GM23338 (cell line): ENCODE measurements at regions not wholly inside any gene's neighbourhood (a gene's known extent, or its start where the extent isn't known, plus 50 kb on each side); places are given as distances from the start of the nearest gene placed in this dataset.

Experiments used
- ATAC-seq: fragments of 200-7000 bp; cut with Tn5 transposase; 3 replicates; pipeline ENCODE4 v1.9.1; 2020
- DNase-seq: peaks from one replicate; pipeline ENCODE4 v3.0.0-alpha.2; 2015; ENCODE audit warnings: low spot score
- H2AFZ ChIP-seq: fragments of 200-600 bp; sonication (generic); 2 replicates; pipeline ENCODE4 v1.8.0; 2016; ENCODE audit warnings: antibody characterized with exemption, mild to moderate bottlenecking, moderate library complexity
- H3F3A ChIP-seq: fragments of 200-600 bp; sonication (generic); replicated peaks from 2 replicates; pipeline ENCODE4 v1.8.0; 2017; ENCODE audit warnings: antibody characterized with exemption, mixed run types, low read depth
- H3K27ac ChIP-seq: fragments of 200-600 bp; sonication (generic); 2 replicates; pipeline ENCODE4 v1.6.1; 2016; ENCODE audit warnings: low read depth
- H3K27me3 ChIP-seq: fragments of 200-600 bp; sonication (generic); 2 replicates; pipeline ENCODE4 v1.8.0; 2016; ENCODE audit warnings: mild to moderate bottlenecking, mixed run types, moderate library complexity; ENCODE audit not compliant: insufficient read depth
- H3K36me3 ChIP-seq: fragments of 200-600 bp; sonication (generic); 2 replicates; pipeline ENCODE4 v1.8.0; 2016; ENCODE audit warnings: mild to moderate bottlenecking; ENCODE audit not compliant: insufficient read depth
- H3K4me1 ChIP-seq: fragments of 200-600 bp; sonication (generic); 2 replicates; pipeline ENCODE4 v1.8.0; 2016; ENCODE audit warnings: mild to moderate bottlenecking, moderate library complexity; ENCODE audit not compliant: insufficient read depth
- H3K4me2 ChIP-seq: fragments of 200-600 bp; sonication (generic); 2 replicates; pipeline ENCODE4 v1.7.1; 2017; ENCODE audit warnings: mixed run types
- H3K4me3 ChIP-seq: fragments of 200-600 bp; sonication (generic); 2 replicates; pipeline ENCODE4 v1.6.1; 2016; ENCODE audit warnings: mixed run types
- H3K79me2 ChIP-seq: fragments of 200-600 bp; sonication (generic); replicated peaks from 2 replicates; pipeline ENCODE4 v1.8.0; 2017; ENCODE audit warnings: mild to moderate bottlenecking; ENCODE audit not compliant: insufficient read depth
- H3K9me2 ChIP-seq: fragments of 200-600 bp; sonication (generic); 2 replicates; pipeline ENCODE4 v1.8.0; 2017; ENCODE audit not compliant: insufficient read depth
- H4K20me1 ChIP-seq: fragments of 200-600 bp; sonication (generic); replicated peaks from 2 replicates; pipeline ENCODE4 v1.8.0; 2017; ENCODE audit warnings: mild to moderate bottlenecking; ENCODE audit not compliant: insufficient read depth
- H3K27ac Mint-ChIP-seq: 2 replicates; pipeline ENCODE4 v1.8.0; 2020; ENCODE audit warnings: inconsistent platforms, mild to moderate bottlenecking, moderate library complexity, mixed read lengths
- H3K27me3 Mint-ChIP-seq: 3 replicates; pipeline ENCODE4 v1.8.0; 2022; ENCODE audit warnings: low read depth, mild to moderate bottlenecking, moderate library complexity, mixed read lengths, inconsistent platforms; ENCODE audit not compliant: insufficient read depth, poor library complexity
- H3K36me3 Mint-ChIP-seq: 3 replicates; pipeline ENCODE4 v1.8.0; 2021; ENCODE audit warnings: low read depth, mild to moderate bottlenecking, inconsistent platforms, moderate library complexity, mixed read lengths
- H3K4me1 Mint-ChIP-seq: 3 replicates; pipeline ENCODE4 v1.8.0; 2020; ENCODE audit warnings: mild to moderate bottlenecking, inconsistent platforms, mixed read lengths
- H3K4me3 Mint-ChIP-seq: 3 replicates; pipeline ENCODE4 v1.8.0; 2021; ENCODE audit warnings: moderate library complexity, mild to moderate bottlenecking, inconsistent platforms, mixed read lengths
- H3K9me3 Mint-ChIP-seq: 3 replicates; pipeline ENCODE4 v1.8.0; 2020; ENCODE audit warnings: moderate library complexity, mild to moderate bottlenecking, inconsistent platforms, mixed read lengths
- EZH2 ChIP-seq: fragments of 200-600 bp; sonication (generic); IDR thresholded peaks from one replicate; pipeline ENCODE4 v1.8.0; 2017; ENCODE audit warnings: antibody characterized with exemption, mild to moderate bottlenecking, low read depth; ENCODE audit not compliant: unreplicated experiment
- EZH2phosphoT487 ChIP-seq: fragments of 200-600 bp; sonication (generic); IDR thresholded peaks from one replicate; pipeline ENCODE4 v1.8.1; 2018; ENCODE audit warnings: antibody characterized with exemption; ENCODE audit not compliant: unreplicated experiment
- JUNB ChIP-seq: IDR thresholded peaks from one replicate; pipeline ENCODE4 v1.6.1; 2016; ENCODE audit warnings: antibody characterized with exemption; ENCODE audit not compliant: unreplicated experiment
- POLR2AphosphoS5 ChIP-seq: IDR thresholded peaks from 2 replicates; pipeline ENCODE4 v1.6.1; 2016; ENCODE audit warnings: antibody characterized with exemption, low read depth
- ZNF114 ChIP-seq: fragments of 250-450 bp; sonication (Bioruptor Pico); IDR thresholded peaks from 2 replicates; pipeline ENCODE4 v1.5.0; 2020; ENCODE audit warnings: mild to moderate bottlenecking, moderate library complexity
- ZNF331 ChIP-seq: fragments of 250-450 bp; sonication (Bioruptor Pico); IDR thresholded peaks from 2 replicates; pipeline ENCODE4 v1.5.0; 2020; ENCODE audit warnings: low read depth, mild to moderate bottlenecking, moderate library complexity
- ZNF462 ChIP-seq: fragments of 250-450 bp; sonication (Bioruptor Pico); IDR thresholded peaks from 2 replicates; pipeline ENCODE4 v1.5.0; 2020; ENCODE audit warnings: mild to moderate bottlenecking, moderate library complexity
- TF ChIP-seq, protein P1 (sequence below): IDR thresholded peaks from one replicate; pipeline ENCODE4 v1.6.1; 2018; ENCODE audit warnings: antibody characterized with exemption; ENCODE audit not compliant: unreplicated experiment

DNA sequence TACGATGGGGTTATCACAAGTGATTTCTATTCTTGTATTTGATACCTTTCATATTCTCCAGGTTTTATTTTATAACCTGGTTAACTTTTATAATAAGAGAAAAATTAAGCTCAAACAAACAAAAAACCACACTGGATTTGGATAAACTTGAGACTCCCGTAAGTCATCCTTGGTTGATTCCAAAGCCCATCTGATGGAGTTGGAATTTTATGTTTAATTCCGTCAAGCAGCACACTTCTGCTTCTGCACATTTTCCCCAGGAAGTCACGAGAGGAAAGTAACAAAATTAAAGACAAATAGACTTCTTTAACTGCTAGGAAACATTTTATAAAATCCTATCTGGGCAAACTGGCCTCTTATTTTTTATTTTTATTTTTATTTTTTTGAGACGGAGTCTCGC is 207.9 kb downstream of the NXNL2 start (continued):
- TF ChIP-seq, protein P1, sequence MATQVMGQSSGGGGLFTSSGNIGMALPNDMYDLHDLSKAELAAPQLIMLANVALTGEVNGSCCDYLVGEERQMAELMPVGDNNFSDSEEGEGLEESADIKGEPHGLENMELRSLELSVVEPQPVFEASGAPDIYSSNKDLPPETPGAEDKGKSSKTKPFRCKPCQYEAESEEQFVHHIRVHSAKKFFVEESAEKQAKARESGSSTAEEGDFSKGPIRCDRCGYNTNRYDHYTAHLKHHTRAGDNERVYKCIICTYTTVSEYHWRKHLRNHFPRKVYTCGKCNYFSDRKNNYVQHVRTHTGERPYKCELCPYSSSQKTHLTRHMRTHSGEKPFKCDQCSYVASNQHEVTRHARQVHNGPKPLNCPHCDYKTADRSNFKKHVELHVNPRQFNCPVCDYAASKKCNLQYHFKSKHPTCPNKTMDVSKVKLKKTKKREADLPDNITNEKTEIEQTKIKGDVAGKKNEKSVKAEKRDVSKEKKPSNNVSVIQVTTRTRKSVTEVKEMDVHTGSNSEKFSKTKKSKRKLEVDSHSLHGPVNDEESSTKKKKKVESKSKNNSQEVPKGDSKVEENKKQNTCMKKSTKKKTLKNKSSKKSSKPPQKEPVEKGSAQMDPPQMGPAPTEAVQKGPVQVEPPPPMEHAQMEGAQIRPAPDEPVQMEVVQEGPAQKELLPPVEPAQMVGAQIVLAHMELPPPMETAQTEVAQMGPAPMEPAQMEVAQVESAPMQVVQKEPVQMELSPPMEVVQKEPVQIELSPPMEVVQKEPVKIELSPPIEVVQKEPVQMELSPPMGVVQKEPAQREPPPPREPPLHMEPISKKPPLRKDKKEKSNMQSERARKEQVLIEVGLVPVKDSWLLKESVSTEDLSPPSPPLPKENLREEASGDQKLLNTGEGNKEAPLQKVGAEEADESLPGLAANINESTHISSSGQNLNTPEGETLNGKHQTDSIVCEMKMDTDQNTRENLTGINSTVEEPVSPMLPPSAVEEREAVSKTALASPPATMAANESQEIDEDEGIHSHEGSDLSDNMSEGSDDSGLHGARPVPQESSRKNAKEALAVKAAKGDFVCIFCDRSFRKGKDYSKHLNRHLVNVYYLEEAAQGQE: no peak
- no peak for TF ChIP-seq ZNF114 (CRISPR knock-in tag)
- TF ChIP-seq ZNF331 (CRISPR knock-in tag): no peak
- TF ChIP-seq EZH2phosphoT487: no peak

- H3F3A ChIP-seq: no peaks in the 10 kb centered on the region
- peaks cover 23% of the 10 kb centered on the region for H3K4me1 ChIP-seq
- Mint-ChIP-seq H3K4me1 (peaks cover 42% of the 10 kb centered on the region), H3K4me3 (no peak overlapping the region), H3K27ac (no peak overlapping the region), H3K27me3 (peaks cover 9% of the 10 kb centered on the region), H3K9me3 (peaks cover 14% of the 10 kb centered on the region), H3K36me3 (peaks cover 5% of the 10 kb centered on the region; the same call in 2 of the 3 replicates)
- H3K79me2 ChIP-seq: no peaks in the 10 kb centered on the region
- H2AFZ ChIP-seq: no peak overlapping the region
- H4K20me1 ChIP-seq: no peaks in the 10 kb centered on the region
- H3K4me3 ChIP-seq: no peak overlapping the region
- 0 out of 2 replicates have a peak, but pooled peaks cover 9% of the 10 kb centered on the region for H3K9me2 ChIP-seq
- ATAC-seq (no peak), DNase-seq (no peak)
- H3K4me2 ChIP-seq: no peak overlapping the region
- TF ChIP-seq POLR2AphosphoS5: no peak
- no peak for TF ChIP-seq ZNF331 (CRISPR knock-in tag)
- TF ChIP-seq, protein P1: no peak
- no peak for TF ChIP-seq ZNF462 (CRISPR knock-in tag)
- TF ChIP-seq JUNB: no peak
- no peak for TF ChIP-seq EZH2
- H3K27ac ChIP-seq: no peak overlapping the region
- no peaks in the 10 kb centered on the region for H3K27me3 ChIP-seq
- H3K36me3 ChIP-seq: no peaks in the 10 kb centered on the region
These were observed 210.5 kb downstream of the NXNL2 start for GRCh38 chr9:88745276-88746001.
